GM21737 (cell line): ENCODE measurements at regions not wholly inside any gene's neighbourhood (a gene's known extent, or its start where the extent isn't known, plus 50 kb on each side); places are given as distances from the start of the nearest gene placed in this dataset.

ENCODE experiments used
- ATAC-seq: cut with Tn5 transposase; IDR thresholded peaks from one replicate; pipeline ENCODE4 v1.9.1; 2021; ENCODE audit warnings: mild to moderate bottlenecking, moderate library complexity; ENCODE audit not compliant: unreplicated experiment

DNA sequence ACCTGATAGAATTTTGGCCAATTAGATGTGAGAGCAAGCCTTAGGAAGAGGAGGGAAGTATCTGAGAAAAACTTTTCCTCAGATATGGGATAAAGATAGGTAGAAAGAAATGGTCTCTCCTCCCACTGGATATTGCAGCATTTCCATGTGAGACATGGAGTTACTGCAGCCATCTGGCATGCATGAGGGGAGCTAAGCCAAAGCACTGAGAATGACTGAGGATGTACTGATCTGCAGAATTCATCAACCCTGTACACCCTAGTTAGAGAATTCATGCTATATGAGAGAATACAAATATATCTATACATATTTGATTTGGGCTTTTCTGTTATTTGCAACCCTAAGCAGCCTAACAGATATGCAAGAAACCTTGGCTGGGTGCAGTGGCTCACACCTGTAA, 52.5 kb upstream of the RPL34 start:
- no peak for ATAC-seq

DNA sequence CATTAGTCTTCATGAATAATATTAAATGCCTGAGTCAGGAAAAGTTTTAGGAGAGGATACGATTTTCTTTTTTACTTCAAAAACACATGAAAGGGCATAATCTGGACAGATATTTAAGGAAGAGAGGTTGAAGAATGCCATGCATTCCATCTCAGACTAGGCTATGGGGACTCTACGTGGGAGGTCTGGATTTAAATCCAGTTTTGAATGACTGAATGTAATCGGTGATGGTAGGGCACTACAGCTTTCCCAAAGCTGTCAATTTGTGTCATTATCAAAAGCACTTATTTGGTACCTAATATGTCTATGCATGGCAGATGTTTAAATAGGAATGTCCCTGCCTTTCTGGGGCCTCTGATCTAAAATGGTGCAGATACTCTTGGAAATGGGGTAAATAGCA, 59.3 kb upstream of the RPL34 start:
- ATAC-seq = no peak

DNA sequence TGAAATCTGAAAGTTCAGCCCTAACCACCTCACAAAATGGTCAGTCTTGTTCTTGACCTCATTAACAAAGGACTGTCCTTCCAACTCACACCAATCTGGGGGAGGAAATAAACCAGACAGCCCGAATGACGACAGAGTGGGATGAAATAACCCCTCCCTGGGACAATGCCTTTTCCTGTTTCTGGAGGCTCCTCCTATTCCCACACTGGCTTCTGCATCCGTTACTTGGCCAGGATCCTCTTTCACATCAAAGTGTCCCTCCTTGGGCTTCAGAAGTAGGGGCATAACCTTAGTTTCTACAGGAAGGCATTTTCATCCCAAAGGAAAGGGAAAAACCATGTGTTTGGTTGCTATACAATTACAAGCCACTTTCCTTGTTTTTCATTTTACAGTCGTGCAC, 59.8 kb upstream of the RPL34 start:
- no peak for ATAC-seq

DNA sequence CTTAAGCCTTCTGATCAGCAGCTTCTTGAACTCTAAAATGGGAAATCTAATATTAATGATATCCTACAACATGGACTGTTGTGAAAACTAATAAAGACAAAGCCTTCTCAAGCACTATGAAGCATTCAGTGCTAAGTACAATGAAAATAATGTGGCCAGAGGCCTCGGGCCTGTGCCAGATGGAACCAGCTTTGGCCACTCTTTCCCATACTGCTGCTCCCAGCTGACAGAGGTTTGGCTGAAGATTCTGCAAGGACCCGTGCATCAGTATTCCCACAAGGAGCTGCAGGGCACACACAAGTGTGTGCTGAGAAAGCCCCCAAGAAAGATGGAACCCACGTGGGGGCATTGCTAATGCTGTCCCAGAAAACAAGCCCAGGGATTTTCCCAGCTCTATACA, 60.5 kb upstream of the RPL34 start:
- no peak for ATAC-seq

DNA sequence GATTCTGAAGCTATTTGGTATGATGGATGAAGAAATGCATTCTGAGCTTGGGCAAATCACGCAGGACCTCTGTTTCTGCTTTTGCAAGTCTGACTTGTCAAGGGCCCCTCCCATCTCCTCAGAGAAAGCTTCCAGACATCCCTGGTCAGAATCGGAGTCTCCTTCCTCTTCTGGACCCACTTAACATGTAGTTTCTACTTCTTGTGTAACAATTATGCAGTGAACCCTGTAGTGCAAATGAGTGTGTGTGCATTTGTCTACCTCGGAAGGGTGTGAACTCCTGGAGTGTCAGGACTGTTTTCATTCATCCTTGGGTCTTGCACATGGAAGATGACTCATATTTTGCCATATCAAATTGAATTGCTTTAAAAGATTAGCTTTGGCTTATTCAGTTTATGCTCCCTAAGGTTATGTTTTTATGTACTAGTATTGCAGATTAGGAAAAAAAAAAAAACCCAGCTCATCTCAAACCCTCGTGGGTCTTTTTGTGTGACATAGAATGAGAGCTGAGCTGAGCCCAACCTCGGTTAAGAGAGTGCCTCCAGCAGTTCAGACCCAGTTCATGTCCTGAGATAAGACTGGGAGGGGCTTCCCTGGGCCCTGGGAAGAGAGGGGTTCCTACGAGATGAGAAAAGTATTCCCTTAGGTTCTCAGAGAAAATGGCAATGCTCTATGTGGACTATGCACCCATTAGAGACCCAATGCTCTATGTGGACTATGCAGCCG, 61.1 kb upstream of the RPL34 start:
- no peak for ATAC-seq

DNA sequence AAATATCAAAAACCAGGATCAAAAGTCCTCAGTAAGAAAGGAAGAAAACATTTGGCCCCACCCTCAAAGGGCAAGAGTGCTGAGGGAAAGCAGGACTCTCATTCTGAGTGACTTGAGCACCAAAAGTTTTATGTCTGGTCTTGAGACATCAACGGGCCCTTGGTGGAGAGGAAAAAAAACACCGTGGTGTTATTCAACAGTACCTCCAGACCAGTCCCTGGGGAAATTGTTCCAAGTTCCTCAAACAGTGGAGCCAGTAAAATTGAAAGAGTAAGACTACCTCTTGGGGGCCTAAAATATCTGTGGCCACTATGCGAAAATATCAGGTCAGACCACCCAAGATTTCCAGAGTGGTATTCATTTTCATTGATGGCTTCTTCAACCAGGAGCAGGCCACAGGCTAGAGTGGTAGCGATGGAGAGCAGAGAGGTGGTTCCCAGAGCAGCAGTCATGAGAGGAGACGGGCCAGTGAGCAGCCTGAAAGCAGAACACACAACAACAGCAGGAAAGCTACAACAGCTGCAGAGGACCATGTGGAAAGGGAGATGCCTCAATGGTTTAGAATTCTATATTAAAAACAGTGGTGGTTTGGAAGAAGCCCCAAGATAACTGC, 63.7 kb upstream of the RPL34 start:
- peak; percentile 68 for ATAC-seq

DNA sequence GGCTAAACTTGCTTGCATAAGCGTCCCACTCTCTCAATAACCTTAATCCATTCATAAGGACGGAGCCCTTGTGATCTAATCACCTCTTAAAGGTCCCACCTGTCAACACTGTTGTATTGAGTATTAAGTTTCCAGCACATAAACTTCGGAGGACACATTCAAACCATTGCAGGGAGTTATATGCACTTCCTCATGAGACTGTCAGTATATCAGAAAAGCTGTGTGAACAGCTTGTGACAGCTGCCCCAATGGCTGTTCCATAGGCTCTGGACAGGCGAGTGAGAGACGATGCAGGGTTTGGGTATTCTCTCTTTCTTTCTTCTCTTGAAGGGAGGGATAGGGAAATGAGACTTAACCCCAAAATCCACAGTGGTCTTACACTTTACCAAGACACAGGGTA, 64.2 kb upstream of the RPL34 start:
- no peak for ATAC-seq

DNA sequence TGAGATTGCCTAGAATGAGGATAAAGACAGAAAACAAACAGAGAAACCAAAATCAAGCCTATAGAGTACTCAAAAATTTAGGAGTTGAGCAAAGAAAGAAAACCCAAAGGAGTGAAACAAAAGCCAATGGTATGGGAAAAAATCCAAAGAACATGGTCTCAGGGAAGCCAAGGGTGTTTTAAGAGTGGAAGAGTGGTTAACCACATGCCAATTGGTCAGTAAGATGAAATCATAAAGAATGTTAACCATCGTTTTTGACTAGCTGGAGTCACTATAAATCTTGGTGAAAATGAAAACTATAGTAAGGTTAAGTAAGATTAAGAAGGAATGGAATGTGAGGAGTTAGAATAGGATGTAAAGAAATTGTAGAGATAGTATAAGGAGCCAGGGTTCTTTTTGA, 64.7 kb upstream of the RPL34 start:
- no peak for ATAC-seq

DNA sequence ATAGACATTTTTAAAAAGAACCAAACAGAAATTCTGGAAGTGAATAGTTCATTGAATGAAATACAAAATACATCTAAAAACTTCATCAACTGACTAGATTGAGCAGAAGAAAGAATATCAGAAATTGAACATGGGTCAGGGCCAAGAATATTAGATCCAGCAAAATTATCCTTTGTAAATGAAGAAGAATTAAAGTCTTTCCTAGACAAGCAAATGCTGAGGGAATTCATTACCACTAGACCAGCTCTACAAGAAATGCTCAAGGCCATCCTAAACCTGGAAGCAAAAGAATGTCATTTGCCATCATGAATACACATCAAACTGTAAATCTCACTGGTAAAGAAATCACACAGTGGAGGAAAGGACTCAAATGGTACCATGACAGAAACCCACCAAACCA, 72.7 kb upstream of the RPL34 start:
- no peak for ATAC-seq

DNA sequence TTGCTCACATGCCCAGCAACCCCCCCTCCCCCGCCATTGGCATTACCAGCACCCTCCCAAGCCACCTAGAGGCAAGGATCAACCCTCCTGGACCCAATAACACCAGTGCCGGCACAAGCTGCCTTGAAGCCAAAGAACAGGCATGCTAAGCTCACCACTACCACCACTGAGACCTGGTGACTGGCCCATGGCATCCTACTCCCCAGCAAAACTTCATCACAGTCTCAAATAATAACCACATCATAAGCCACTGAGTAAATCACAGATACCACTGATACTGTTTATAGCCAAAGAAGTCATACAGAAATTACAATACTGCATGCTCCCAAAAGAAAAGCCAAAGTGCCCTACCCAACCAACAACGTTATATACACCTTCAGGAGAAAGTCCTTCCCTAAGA, 73.6 kb upstream of the RPL34 start:
- no peak for ATAC-seq

DNA sequence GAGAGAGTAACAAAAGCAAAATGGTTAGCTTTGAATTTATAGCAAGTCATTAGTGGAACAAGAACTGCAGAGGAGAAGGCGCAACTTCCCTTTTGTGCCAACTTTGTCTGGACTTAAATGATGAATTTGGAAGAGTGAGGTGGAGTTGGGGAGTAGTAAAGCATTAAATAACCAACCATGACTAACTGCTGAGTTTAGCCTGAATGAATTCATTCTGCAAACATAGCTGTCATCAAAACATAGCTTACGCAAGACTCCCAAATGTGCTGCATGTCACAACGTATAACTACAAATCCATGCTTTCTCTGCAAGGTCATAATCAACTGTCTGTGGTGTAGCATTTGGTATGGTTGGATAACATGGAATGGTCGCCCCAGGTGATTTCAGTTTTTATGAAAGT, 75.9 kb upstream of the RPL34 start:
- ATAC-seq = no peak

DNA sequence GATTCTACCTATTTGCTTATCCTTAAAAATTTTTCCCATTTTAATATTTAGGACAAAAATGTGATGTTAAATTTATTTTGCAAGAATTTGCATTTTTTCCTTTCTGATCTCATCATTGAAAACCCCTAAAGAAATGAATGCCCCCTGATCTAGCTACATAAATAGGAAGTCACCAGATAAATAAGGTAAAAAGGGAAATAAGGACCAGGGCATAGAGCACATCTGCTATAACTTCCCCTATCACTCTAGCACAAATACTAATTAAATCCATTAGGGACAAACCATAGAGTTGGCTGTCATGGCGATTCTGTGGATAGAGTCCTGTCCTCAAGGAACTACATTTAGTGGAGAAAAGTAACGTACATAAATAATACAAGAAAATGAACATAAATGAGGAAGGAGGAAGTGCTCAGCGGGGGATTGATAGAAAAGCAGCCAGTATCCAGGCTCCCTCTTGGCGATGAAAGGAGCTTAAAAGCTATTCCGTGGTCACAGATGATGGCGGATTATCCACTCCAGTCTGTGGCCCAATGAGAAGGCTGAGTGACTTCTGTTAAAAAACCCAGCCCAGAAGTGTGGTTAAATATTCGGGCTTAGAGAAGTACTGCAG, 76.9 kb upstream of the RPL34 start:
- ATAC-seq = no peak

DNA sequence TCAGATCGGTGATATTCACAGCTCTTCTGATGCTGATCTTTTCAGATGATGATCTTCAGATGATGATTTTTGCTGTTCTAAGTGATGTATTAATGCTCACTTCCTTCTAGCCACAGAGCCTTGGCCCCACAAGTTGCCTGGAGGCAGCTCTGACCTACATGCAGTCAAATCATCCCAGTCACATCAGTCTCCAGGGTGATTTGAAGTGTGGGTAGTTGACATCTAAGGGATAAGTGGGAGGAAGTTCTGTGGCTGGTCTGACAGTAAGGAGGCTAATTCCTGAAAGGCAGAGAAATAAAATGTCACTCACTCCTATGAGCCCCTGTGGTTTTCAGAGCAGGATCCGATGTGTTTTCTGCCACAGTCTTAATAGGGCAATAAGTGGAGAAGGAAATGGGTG, 79.8 kb upstream of the RPL34 start:
- ATAC-seq = no peak

DNA sequence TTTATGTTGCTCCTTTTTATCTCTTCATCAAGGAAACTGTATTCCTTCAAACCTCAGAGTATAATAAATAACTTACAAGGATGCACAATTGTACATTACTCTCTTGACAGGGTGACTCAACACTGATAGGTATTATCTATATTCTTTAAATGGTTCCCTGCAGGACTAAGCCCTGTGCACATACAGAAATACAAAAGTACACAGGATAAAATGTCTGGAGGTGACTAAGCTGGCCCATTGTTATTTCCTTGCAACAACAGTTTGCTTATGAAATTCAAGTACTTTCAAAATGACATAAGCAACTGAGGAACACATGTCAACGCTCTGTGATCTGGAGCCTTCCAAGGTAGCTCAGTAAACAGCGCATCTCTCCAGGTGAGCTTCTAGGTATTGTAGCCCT, 83.8 kb upstream of the RPL34 start:
- no peak for ATAC-seq

DNA sequence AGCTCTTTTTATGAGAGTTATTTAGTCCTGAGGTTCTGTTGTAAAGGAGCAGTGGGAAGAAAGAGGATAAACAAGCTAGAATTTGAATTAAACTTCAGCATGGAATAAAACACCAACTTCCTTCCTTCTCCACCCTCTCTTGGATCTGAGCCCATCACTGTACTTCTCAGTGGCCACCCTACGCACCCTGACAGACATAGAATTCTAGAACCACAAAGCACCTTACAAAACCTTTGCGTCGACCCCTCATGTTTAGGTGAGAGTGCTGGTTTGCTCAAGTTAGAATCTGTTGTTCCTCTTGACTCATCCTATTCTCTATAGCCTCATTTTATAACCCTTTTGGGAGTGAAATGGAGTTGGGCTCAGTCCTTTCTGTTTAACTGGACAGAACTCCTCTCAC, 84.6 kb upstream of the RPL34 start:
- ATAC-seq = no peak

DNA sequence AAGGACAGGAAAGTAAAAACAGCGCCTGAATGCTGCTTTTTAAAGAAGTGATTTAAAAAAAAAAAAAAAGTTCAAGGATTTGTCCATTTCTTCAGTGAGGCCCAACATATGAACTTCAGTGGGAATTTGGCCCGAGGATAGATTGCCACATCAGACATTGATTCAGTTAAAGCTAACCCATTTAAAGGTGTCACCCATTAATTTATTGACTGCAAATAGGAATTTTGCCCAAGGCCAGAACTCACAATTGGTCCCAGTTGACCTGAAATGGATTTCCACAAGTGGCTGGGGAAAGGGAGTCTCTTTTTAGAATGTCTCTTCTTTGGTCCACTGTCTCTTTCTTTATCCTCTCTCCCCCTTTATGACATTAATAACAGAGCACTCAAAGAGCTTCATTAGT, 86.5 kb upstream of the RPL34 start:
- ATAC-seq = no peak

DNA sequence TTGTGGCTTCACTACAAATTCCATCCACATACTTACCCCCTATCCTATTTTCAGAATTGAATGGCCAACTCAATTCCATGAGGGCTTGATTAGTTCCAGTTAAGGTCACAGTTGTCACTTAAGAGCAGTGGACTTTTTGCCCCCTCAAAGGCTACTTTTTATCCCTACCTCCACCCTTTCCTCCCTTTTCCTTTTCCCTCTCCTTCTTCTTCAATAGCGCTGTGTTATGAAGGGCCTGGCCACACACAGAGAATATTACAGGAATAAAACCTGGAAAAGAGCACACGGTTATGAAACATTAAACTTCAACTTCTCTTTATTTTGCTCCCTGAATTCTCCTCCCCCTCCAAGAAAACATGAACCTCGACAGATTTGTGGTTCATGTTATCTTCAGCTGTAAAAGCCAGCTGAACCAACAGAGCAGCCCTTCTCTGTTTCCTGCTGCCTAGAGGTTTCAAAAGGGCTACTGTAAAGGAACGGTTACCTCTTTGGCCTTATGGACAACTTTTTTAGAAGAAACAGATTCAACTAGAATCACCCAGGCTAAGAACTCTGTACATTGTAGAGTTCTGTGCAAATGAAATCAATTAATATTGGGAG, 87.0 kb upstream of the RPL34 start:
- no peak for ATAC-seq

DNA sequence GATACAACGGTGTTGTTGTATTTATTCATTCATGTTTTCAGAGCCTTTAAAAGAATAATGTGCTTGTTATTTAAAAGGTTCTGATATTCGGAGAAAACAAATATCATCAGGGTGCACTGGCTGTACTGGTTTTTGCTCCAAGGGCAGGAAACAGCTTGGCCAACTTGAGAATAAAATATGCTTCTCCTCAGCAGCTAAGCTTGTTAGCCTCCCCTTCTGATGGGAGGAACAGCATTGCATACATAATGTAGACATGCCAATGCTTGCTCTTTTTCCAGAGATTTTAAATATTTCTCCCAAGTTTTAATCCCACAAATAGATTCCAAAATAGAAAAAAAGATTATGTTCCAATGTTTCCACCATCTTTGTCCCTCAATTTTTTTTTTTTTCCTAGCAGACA, 87.6 kb upstream of the RPL34 start:
- no peak for ATAC-seq

DNA sequence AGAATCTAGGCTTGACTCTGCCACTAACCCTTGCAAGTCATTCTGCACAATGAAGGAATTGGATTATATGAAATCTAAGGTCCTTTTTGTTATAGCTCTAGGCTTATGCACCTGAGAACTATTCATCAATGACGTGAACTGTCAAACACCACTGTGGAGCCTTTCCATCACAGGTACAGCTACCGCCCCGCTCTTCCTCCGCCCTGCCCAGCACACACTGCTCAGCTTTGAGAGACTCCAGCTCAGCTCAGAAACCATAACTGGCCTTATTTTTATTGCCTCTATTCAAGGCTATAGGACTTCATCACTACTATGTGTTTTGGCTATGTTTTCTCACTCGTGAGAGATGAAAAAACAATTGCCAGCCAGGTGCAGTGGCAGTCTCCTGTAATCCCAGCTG, 88.2 kb upstream of the RPL34 start:
- no peak for ATAC-seq

DNA sequence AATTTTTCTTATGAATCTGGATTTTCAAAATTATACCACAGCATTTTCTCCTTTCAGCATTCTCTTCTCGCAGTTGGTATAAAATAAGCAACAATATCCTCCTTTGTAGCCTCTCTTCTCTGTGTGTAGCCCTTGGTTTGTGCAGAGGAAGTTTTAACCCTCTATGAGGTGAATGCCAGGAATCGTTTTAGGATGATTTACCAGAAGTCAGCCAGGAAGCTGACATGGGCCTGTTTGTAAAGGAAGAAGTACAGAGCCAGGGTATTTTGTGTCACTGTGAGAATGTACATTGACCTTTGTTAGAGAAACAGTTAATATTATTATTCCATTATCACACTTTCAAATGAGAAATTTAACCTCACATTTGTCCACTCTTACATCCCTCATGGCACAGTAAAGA, 88.9 kb upstream of the RPL34 start:
- ATAC-seq = no peak

DNA sequence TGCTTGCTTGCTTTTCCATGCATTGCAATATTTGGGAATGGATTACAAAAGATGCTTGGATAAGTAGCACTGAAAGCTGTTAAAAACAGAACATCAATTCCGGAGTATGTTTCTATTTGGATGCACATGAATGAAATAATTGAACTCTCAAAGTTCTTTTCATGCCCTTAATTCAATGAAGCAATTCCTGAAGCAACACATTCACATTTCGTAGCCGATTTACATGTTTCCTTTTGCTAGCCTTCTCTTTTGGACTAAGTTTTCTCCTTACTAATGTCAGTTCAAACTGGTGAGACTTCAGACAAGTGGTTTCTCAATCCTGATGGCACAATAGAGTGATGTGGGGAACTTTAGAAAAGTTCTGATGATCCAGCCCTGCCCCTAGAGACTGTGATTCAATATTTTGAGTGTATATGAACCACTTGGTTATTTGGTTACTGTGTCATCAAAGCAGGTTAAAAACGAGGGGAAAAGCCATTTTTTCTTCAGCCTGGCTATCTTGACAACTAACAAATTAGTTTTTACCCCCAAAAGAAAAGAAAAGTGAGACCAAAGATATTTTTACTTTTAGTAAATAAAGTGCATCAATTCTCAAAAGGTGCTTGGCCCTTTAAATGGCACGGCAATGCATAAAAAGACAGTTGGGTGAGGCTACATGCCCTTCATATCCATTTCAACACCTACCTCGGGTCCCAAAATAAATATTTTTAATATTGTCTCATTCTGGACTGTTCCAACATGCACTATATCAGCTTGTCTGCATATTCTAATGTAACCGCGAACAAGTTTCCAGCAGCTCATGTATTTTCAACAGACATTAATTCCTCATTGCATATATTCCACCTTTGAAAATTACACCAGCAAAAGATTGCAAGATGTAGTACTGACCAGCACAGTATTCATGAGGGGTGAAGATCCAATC, 90.1 kb upstream of the RPL34 start:
- no peak for ATAC-seq
